Stimulated activated CD4-positive, alpha-beta T cell treated with anti-CD3 and anti-CD28 coated beads, Interleukin-2, amount 100 ng/mL, for 48 hours (primary cell): ENCODE measurements at regions not wholly inside any gene's neighbourhood (a gene's known extent, or its start where the extent isn't known, plus 50 kb on each side); places are given as distances from the start of the nearest gene placed in this dataset.

Experiments
- DNase-seq, 2 donors: peaks; one replicate each; pipeline ENCODE4 v3.0.0-alpha.2; 2020

DNA sequence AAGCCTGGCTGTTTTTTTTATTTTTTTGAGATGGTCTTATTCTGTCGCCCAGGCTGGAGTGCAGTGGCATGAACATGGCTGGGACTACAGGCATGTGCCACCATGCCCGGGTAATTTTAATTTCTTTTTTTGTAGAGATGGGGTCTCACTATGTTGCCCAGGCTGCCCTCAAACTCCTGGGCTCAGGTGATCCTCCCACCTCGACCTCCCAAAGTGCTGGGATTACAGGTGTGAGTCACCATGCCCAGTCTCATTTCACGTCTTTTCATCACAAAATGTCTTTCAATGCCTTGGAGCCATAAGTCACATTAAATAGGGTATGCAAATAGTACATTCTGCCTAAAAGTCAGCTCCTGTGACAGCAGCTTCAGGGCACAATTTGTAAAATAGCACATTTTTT is 52.8 kb downstream of the SOX2 start:
- no peak for DNase-seq

DNA sequence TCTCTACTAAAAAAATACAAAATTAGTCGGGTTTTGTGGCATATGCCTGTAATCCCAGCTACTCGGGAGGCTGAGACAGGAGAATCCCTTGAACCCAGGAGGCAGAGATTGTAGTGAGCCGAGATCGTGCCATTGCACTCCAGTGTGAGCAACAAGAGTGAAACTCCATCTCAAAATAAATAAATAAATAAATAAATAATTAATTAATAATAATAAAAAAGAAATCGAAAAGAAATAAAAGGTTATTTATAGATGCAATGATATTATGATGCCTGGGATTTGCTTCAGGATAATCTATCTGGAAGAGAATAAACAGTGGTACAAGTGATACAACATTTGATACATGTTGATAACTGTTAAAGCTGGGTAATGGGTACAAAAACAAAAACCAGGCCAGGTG is 58.6 kb downstream of the SOX2 start:
- no peak for DNase-seq

DNA sequence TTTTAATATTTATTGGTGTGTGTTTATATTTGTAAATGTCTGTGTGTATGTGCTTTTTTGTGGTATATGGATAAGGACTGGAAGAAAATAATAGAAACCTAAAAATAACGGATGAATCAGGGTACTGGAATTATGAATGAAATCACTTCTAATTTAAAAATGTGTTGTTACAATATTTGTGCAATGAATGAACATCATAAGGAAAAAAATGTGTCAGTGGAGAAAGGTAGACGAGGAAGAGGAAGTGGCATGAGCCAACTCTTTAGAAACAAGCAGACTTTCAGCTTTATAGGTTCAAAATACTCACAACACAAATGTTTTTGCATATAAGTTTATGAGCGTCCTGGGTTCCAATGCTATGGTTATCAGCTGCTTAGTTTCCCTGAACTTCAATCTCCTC is 59.4 kb downstream of the SOX2 start:
- DNase-seq: no peak

DNA sequence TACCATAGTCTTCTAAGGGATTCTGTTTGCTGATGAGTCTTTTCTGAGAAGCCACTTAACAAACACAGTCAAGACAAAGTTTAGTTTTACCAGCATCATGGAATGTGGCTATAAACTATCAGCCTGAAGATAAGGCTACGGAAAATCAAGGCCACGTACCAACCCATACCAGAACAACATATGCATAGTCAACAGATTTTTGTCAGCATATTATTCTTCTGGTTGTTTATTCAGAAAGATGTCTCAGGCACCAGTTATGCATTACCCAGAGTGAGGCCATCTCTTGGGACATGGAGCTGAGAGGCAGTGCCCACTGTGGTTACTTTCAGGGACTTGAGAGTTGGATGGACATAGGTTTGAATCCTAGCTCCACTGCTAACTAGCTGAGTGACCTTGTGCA is 60.4 kb downstream of the SOX2 start:
- no peak for DNase-seq

DNA sequence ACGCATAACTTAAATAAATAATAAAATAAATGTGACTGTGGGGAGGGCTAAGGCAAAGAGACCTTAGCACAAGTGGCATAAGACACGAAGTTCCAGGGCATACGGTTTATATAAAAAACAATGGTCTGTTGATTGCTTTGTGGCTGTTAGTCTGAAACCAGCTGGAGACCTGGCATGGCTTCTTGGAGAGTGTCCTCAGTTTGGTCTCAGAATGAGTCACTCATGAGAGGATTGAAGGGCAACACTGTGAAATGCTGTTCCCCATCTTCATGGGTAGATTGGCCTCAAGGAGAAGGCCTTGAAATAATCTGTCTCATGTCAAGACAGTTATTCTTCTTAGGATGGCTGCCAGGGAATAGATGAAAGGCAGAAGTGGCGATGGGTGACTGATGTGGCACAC is 62.2 kb downstream of the SOX2 start:
- no peak for DNase-seq

DNA sequence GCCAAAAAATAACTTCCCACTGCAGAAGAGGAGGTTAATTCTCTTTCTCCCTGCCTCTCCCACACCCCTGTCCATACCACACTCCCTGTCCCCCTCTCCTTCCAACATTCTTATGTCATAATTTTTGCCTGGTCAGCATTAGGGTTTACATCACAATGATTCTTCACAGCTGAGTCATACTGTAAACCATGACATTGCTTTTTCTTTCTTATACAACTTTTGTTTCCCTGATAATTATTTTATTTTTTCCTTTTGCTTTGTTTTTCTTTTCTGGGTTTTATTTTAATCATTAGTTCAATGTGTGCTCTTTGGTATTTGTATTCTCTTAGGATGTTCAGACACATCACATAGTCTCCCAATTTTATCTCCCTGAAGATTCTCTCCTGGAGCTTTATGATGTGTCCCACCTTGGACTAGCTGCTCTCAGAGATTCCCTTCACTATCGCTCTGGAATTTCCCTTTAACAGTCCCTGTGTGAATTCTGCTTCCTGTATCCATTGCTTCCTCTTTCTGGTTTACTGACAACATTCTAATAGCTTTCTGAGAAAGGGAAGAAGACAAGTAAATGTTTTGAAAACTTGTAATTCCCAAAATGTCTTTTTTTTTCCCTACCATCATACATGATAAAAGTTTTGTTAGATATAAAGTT is 70.7 kb downstream of the SOX2 start:
- DNase-seq: no peak

DNA sequence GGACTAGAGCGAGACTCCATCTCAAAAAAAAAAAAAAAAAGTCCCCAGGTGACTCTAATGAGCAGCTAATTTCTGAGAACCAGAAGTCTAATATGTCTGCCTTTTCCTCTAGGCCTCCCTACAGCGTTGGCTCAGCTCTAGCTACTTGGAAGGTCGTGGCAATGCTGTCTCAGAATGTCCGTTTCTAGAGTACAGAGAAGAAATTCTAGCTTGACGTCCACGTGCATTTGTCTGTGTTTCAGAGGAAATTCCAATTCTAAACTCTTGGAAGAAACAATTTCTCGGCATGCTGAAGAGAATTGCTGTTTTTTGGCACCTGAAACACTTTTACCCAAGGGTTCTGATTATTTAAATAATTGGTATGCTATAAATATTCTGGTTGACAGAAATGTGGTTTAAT is 78.8 kb downstream of the SOX2 start:
- DNase-seq: no peak

DNA sequence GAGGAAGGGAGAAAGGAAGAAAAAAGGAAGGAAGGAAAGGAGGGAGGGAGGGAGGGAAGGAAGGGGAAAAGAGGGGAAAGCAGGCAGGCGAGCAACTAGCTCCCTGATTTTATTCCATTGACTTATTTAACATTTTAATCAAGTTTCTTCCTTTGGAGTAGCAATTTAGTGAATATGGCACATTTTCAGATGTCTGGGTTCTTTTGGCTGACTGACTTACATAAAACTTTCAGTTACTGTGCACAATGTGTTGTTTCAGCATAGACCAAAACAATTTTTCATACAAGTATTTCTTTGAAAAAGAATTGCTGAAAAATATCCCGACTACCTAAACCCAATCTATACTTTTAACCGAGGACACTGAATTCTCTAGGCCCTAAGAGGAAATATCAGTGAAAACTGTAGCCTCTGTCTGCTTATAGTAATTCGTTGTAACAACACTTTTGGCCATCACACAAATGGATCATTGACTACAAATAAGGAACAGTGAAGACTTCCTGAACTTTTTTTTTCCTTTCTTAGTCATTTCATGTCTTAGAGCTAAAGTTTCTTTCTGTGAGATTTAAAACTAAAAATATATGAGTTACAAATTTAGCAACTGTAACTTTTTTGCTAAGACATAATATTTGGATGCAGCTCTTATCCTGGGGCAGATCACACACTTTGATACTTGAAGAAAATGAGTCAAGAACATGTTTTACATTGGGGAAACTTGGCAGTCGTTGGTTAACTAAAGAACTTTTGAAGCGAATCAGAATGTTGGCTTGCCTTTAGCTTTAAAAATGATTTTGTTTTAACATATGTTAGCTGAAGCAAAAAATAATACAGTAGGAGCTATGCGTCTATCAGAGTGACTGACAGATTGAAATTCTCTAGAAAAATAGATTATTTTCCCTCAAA is 79.6 kb downstream of the SOX2 start:
- DNase-seq: no peak

DNA sequence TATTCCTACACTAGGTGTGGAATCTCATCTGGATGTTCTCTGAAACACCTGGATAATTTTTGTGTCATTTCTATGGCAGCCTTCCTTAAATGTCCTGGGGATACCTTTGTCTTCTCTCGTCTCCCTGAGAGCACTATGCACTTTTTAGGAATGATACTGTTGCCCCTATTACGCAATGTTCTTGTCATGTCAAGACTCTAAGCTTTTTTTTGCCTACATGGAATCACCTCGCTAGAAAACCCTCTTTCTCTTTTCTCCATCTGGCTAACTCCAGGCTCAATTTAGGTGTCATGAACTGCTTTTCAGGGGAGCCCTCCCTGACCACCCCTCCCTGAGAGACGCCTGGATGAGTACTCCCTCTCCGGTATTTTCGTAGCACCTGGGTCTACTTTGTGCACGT is 81.3 kb downstream of the SOX2 start:
- no peak for DNase-seq

DNA sequence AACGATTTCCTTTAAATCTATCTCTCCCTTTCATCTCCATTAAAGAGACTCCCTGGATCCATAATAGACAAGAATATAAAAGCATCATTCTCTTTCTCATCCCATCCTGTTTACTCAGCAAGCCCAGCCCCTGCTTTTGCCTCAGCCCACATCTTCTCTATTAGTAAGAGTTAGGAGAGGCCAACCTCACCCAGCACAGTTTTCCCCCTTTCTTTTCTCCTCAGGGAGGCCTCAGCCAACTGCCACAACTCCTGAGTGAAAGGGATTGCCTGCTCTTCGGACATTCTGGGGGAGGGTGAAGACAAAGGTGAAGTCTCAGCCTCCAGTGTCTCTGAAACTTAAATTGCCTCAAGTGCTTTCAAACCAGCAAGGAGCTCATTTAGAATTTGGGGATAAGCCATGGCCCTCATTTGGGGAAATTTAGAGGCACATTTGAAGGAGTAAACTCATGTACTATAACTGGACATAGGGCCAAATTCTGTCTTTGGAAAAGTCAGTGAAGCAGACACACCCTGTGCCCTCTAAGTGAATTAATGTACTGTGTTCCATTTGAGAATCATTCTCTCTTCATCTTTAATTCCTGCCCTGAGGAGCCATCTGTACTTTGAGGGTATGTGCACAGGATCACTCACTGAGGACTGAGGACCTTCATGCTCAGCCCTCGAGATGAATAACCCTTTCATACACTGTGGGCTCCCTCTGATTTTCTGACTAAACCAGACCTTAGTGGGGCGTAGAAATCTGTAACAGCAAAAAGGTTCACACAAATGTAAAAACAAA is 82.5 kb downstream of the SOX2 start:
- DNase-seq: no peak

DNA sequence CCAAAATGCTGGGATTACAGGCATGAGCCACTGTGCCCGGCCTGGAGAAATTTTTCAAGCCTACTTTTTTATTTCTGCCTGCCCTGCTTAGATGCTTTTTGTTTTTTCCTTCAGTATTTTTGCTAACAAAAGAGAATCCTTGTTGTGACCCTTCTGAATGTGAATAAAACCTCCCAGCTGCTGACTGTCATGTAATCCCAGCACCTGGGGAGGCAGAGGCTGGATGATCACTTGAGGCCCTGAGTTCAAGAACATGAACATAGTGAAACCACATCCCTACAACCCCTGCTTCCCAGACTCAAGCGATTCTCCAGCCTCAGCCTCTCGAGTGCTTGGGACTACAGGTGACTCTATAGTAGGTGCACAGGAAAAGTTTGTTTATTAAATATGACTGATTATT is 84.9 kb downstream of the SOX2 start:
- DNase-seq: no peak

DNA sequence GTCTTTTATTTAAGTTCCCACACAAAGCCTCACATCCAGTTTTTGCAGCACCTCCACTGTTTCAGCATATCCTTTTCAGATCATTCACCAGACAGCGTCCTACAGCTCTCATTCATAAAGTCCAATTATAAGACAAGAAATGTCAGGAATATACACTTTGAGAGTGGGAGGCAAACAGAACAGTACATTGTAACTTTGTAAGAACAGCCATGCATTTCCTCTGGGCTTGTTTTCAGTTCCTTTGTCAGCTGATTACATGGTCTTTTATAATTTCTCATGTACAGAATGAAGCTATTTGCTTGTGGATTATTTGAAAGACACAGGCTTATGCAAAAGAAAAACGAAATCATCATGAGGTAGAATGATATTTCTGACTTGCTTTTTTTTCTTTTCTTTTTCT is 85.7 kb downstream of the SOX2 start:
- DNase-seq: no peak

DNA sequence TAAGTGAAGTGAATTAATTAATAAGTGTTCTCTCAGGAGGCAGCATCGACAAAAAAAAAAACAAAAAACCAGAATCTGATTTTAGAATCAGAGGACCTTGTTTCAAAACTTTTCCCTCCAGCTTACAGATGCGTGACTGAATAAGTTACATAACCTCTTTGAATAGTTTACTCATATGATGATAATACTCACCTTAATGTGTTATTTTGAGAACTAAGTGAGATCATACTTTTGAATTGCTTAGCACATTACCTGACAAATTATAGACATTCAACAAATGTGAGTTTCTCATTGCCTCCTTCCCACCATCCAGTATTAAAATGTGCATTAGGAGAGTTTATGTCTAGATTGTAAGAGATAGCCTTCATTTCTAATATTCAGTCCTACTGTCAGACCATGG is 94.0 kb downstream of the SOX2 start:
- no peak for DNase-seq

DNA sequence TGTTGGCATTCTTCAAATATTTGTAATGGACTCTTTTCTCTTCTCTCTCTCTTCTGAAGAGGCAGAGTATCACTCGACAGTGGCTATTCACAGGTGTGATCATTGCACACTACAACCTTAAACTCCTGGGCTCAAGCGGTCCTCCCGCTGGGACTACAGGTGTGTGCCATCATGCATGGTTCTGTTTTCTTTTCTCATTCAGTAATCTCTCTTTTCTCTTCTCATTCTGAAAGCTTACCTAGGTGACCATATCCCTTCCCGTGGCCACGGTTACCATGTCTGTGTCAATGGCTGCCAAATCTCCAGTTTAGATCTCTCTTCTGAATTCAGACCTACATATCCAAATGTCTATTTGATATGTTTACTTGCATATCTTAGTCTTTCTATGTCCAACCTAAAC is 96.3 kb downstream of the SOX2 start:
- no peak for DNase-seq

DNA sequence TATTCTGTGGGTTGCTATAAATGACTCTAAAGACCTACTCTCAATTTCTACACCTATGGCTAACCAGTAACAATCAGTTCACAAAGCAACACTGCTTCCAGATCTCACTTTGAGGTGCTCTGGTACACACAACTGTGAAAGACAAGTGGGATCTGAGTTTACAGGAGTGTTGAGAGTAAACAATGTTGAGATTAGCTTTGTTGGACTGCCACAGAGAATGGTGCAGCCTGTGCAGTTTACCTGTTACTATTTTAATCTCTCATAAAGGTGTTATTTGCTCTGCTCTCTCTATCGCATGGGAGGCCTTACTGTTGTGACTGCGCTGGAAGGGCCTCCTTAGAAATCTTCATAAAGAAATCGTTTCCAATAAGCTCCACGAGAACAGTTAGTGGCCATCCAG is 112.0 kb downstream of the SOX2 start:
- DNase-seq: no peak

DNA sequence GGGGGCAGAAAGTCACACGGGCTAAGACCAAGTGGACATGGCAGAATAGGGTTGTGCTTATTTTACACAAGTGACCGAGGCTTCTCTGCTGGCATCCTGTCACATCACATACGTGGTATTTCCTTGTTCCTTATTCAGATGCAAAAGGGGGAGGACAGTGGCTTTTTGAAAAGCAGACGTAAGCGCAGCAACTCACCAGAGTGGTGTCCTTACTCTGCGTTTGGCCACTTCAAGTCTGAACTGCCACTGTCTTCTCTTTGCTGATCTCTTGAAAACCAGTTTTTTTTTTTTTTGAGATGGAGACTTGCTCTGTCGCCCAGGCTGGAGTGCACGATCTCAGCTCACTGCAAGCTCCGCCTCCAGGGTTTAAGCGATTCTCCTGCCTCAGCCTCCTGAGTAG is 113.2 kb downstream of the SOX2 start:
- DNase-seq: no peak

DNA sequence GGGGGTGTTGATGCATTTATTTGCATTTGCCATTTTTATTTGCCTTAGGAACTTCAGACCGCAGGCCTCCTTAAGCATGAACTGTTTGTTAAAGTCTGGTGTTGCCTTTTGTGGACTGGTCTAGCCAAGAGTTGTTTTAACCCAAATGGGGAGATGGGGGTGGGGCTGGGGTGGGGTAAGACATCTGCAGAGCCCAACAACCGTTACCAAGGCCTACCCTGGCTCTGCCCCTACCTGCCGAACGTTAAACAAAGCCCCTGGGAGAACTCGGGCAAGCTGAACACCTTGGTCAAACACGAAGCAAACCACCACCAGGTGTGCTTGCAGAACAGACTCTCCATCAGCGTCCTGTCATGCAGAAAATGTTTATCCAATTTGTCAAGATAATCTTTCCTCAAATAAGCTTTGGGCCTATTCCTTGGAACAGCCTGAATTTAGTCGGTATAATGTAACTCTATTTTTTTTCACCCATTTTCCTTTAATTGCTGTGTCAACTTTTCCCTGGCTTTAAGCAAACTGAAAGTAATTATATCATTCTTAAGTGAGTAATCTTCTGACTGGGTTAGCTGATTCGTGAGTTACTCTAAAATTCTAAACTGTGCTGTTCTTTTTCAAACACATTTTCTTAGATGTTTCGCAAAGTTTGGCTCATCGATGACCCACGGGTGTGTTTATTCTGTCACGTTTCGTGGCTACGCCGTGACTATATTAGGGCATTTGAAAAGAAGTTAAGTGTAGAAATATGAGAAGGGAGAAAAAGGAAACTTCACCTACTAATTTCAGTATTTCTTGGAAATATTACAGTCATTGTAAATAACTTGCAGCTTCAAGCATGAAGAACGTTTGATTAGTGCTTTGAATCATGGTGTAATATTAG is 127.6 kb downstream of the SOX2 start:
- DNase-seq: no peak

DNA sequence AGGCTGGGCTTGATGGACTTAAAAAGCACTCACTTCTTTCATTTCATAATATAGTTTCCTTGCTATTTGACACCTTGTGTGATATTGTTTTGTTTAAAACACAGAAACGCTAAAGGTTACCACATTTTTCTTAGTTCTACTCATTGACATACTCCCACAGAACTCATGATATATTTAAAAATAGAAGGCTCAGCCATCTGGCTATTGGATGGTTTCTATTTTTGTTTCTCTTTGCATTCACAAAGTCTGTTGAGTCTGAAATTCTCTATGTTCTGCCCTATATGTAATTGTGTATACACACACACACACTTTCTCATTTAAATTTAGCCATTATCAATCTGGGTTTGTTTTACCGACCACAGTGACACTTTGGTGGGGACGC is 128.2 kb downstream of the SOX2 start:
- DNase-seq: no peak

DNA sequence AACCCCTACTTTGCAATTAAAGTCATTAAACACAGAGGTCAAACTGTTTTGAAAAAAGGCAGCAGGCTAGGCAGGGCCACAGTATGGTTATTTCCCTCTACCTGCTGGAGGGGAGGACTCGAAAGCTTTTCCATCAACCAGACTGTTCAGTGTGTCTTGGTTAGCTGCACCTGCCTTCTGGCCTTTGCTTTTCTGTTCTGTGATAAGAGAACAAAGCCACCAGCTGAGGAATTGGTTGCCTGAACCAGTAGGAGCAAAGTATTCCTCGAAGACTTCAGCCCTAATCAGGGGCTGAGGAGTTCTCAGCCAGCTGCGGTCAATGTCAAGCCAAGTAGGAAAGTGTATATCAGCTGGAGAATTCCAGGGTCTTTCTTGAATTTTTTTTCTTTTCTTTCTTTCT is 132.5 kb downstream of the SOX2 start:
- no peak for DNase-seq

DNA sequence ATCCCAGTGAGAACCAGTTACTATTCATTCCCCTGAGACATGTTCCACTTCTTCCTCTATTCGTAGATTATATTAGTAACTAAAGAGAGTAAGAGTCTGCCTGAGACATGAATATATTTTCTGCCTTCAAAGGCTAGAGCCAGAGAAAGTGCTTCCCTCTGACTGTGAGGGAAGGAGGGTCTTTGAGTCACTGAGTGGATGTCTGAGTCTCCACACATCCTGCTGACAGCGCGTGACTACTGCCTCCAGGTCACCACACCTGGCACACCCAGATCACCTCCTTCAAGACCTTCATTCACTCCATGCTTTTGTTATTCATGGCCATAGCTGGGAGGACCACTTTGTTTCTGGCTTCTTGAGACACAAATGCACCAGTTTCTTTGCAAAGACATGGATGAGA is 135.6 kb downstream of the SOX2 start:
- no peak for DNase-seq

DNA sequence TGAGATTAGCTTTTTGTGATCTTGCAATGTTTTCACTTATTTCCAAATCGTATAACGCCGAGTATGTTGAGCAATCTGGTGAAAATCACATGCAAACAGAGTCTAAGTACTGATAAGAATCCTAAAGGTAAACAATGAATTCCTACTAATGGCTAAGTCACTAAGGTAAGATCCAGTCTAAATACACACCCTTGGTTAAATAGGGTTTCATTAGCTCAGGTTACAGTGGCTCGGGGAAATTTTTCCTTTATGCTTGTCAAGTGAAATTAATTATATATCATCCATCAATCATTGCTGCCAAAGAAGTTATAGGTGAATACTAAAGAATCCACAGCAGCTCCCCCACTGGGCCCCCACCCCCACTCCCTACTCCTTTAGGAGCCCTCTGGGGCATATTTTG is 139.3 kb downstream of the SOX2 start:
- DNase-seq: no peak

DNA sequence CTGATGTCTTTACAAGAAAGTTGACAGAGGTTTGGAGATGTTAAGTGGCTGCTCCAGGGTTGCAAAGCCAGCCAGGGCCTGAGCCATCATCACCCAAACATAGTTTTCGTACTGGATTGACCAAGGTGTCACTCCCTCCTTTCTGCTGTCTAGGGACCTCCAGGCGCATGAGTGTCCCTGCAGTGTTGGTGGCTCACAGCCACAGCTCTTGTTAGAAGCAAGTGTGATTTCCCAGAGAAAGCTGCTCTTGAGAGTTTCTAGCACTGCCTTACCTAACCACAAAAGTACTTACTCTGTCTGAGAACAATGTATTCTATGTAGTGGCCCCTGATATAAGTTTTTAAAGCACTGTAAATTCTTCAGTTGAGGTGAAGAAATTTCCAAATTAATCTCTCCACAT is 144.1 kb downstream of the SOX2 start:
- DNase-seq: no peak

DNA sequence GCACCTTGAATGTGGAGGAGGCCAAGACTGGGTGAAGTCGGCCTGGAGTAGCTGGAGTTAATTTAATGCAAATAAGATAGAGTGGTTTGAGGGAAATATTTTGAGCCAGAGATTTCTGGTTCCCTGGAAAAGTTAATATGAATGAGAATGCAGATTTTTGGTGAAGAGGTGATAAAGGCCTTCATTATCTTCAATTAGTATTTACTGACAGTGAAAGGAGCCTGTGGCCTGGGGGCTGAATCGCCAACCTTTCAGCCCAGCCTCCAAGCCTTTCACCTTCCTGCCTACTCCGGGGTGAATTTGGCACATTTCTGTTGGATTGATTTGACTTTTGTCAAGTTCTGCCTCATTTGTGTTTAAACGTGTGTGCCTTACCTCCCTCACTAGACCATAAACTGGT is 147.8 kb downstream of the SOX2 start:
- no peak for DNase-seq
